Right ventricle myocardium inferior (tissue), 1 donor: ENCODE measurements at regions not wholly inside any gene's neighbourhood (a gene's known extent, or its start where the extent isn't known, plus 50 kb on each side); places are given as distances from the start of the nearest gene placed in this dataset.
"Not testable (repeated sequence)": the region's sequence is repeated elsewhere in the genome, so short reads cannot be mapped to it uniquely, and the experiment has no call there.

ENCODE experiments used
- ATAC-seq: fragments of 200-7000 bp; cut with Tn5 transposase; one replicate; pipeline ENCODE4 v1.9.1; 2020; ENCODE audit warnings: mild to moderate bottlenecking, moderate library complexity
- DNase-seq: peaks from one replicate; pipeline ENCODE4 v3.0.0; 2021; ENCODE audit errors: missing footprints
- intact Hi-C: fragments of 100-400 bp; cut with DNase I; formaldehyde crosslinking; loops from one replicate; pipeline ENCODE4 v1.11.0; 2022
- donor health status: DM: no; HTN: yes; CAD: no; lungs with severe emphysema.

DNA sequence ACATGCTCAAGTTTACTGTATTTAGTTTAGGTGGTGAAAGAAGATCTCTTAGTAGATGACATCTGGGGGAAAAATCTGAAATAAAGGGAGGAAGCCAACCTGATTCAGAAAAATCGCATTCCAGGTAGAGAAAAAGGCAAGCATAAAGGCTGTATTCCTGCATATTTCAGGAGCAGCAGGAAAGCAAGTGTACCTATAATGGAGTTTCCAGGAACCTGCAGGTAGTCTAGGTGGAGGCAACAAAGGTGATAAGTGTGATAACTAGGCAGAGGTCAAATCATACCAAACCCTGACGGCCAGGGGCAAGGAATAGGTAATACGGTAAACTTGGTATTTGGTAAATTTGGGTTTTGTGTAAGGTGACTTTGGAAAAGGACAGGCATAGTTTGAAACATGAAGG lies 132.8 kb upstream of the GOT2 start:
- no peak for ATAC-seq
- intact Hi-C loops, result no loop called here

GRCh38 chr16:58863761-58864160 lies 129.6 kb upstream of the GOT2 start:
- DNase-seq, result no peak
- no peak for ATAC-seq
- intact Hi-C loops, result no loop called here

More for the DNA sequence above, 132.8 kb upstream of the GOT2 start:
- no peak for DNase-seq

- no peak for ATAC-seq
These were observed 128.9 kb upstream of the GOT2 start for GRCh38 chr16:58863042-58863441.

GRCh38 chr16:58862334-58863021 lies 128.4 kb upstream of the GOT2 start:
- intact Hi-C loops, result no loop called here
- no peak for DNase-seq
- ATAC-seq, result no peak

More at GRCh38 chr16:58863042-58863441, 128.9 kb upstream of the GOT2 start:
- DNase-seq, result no peak
- intact Hi-C loops, result no loop called here

DNA sequence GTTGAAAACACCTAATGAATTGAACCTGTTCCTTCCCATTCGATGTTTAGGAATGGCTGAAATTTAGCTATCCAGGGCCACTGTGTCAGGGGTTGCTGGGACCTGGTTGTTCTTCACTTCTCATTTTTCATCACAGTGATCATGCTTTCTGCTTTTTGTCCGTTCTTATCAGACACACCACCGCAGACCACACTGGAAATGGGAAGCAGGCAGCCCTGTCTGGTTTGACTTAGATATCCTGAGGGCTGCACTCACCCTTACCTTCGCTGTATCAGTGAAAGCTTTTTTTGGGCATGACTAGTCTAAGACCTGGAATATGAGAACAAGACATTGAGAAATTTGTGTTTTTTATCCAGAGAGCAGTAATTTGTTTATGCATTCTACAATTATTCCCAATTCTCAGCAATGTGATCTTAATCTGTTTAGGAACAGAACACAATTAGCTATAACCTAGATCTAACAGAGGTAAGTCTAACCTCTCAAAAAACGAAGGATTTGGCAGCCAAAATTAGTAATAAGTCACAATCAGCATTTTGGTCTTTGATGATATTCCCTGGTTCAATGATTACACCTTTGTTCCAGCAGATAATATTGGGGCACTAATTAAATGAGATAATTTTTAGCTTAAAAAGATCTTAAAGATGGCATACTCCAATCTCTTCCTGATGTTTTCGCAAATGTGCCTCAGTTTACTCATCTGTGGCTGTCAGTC lies 126.0 kb upstream of the GOT2 start:
- ATAC-seq, result no peak
- intact Hi-C loops, result no loop called here
- DNase-seq, result no peak

GRCh38 chr16:58858577-58858976 lies 124.5 kb upstream of the GOT2 start:
- DNase-seq, intact Hi-C loops, ATAC-seq: not testable (repeated sequence)

DNA sequence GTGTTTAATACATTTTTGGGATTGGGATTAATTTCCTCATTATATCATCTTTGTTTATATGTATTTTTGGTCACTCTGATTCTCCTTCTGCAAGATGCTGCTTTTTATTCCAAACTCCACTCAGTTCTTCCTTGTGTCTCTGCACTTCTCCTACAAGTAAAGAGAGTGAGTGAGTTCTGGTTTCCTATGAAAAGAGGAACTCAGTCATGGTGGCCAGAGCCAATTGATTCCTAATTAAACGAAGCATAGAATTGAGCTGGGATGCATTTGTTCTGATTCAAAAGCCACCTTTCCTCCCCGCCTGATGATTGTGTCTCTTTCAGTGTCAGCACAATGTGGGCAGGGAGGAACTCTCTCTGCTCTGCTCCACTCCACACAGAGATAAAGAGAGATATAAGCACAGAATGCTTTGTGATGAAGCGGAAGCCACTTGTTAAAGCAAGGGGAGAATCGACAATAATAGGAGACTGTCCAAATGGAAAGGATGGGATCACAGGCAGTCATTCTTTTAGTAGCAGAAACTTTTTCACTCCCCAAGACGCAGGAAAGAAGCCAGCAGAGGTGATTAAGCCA lies 121.3 kb upstream of the GOT2 start:
- ATAC-seq, result no peak
- DNase-seq, result no peak
- intact Hi-C loops, result no loop called here

GRCh38 chr16:58853854-58854791 lies 120.0 kb upstream of the GOT2 start:
- no peak for DNase-seq
- ATAC-seq, result no peak
- intact Hi-C loops, result no loop called here

DNA sequence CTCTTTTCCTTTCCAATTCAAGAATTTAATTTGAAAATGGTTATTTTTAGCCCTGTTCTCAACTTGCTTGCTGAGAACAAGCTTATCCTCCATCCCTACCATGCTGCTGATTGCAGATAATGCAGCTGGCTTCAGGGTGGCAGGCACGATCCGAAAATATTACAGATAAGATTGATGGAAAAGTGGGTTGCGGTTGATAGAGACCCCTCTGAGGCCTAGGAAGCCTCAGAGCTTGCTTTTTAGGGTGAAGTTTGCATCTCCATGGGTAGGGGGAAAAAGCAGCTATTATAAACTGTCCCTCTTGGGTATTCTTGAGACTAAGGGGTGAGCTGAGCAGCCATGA lies 116.5 kb upstream of the GOT2 start:
- DNase-seq (no peak), ATAC-seq (no peak)
- intact Hi-C loops, result no loop called here

- intact Hi-C loops, result no loop called here
- DNase-seq, result no peak
- no peak for ATAC-seq
These were observed 116.0 kb upstream of the GOT2 start for GRCh38 chr16:58850019-58850677.

- intact Hi-C loops, result no loop called here
- DNase-seq (no peak), ATAC-seq (no peak)
These were observed 114.5 kb upstream of the GOT2 start for GRCh38 chr16:58848662-58849002.

- DNase-seq (no peak), ATAC-seq (no peak)
- intact Hi-C loops, result no loop called here
These were observed 114.0 kb upstream of the GOT2 start for GRCh38 chr16:58847902-58848661.

- intact Hi-C loops, ATAC-seq, DNase-seq: not testable (repeated sequence)
These were observed 112.1 kb upstream of the GOT2 start for GRCh38 chr16:58846226-58846625.

GRCh38 chr16:58843675-58844074 lies 109.6 kb upstream of the GOT2 start:
- no peak for DNase-seq
- intact Hi-C loops, result no loop called here
- ATAC-seq, result no peak

- intact Hi-C loops, result no loop called here
- DNase-seq, result no peak
- no peak for ATAC-seq
These were observed 108.6 kb upstream of the GOT2 start for GRCh38 chr16:58842746-58843145.

DNA sequence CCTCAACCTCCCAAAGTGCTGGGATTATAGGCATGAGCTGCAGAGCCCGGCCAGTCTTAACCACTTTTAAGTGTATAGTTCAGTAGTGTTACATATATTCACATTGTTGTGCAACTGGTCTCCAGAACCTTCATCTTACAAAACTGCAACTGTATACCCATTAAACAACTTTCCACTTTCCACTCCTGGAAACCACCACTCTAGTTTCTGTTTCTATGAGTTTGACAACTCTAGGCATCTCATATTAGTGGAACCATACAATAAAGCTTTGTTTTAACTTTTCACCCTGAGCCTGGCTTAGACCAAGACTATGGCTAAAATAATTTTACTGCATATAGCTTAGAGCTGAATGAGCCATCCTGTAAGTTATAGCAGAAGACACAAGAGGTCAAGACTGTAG lies 108.0 kb upstream of the GOT2 start:
- DNase-seq (no peak), ATAC-seq (no peak)
- intact Hi-C loops, result no loop called here

DNA sequence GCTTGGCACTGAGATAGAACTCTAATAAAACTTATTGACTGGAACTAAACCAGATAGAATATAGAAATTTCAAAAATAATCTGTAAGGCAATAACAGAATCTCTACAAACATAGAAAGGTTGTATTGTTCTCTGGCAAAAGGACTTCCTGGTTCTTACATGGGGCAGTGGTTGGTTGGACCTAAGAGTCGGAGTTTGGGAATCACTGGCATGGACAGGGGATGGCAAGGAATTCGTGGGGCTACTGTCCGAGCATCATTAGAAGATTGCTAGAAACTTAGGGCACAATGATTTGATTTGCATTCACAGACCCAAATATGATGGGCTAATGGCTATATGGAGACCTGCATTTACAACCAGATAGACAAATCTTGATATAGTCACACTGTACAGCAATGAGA lies 103.8 kb upstream of the GOT2 start:
- DNase-seq, result no peak
- no peak for ATAC-seq
- intact Hi-C loops, result no loop called here

- DNase-seq, result no peak
- no peak for ATAC-seq
- intact Hi-C loops, result no loop called here
These were observed 102.3 kb upstream of the GOT2 start for GRCh38 chr16:58836427-58836826.
